HG02798 (cell line): ENCODE measurements at regions not wholly inside any gene's neighbourhood (a gene's known extent, or its start where the extent isn't known, plus 50 kb on each side); places are given as distances from the start of the nearest gene placed in this dataset.
A peak's percentile ranks its signal among the peaks of the same experiment; 100 is the strongest.

Experiments
- ATAC-seq: cut with Tn5 transposase; IDR thresholded peaks from one replicate; pipeline ENCODE4 v1.9.1; 2021; ENCODE audit warnings: mild to moderate bottlenecking; ENCODE audit not compliant: unreplicated experiment, poor library complexity

- no peak for ATAC-seq
Measured at GRCh38 chr5:40416098-40416497, 263.6 kb upstream of the PTGER4 start.

- no peak for ATAC-seq
Measured at GRCh38 chr5:40414922-40415321, 264.8 kb upstream of the PTGER4 start.

GRCh38 chr5:40413743-40414142 is 266.0 kb upstream of the PTGER4 start:
- ATAC-seq: no peak

- no peak for ATAC-seq
Measured at GRCh38 chr5:40412771-40413170, 266.9 kb upstream of the PTGER4 start.

GRCh38 chr5:40410964-40411635 is 268.6 kb upstream of the PTGER4 start:
- ATAC-seq: no peak

- ATAC-seq: no peak
Measured at GRCh38 chr5:40410231-40410861, 269.4 kb upstream of the PTGER4 start.

GRCh38 chr5:40409601-40410000 is 270.1 kb upstream of the PTGER4 start:
- ATAC-seq: no peak

- ATAC-seq: peak; percentile 50
Measured at GRCh38 chr5:40406741-40407211, 272.9 kb upstream of the PTGER4 start.

GRCh38 chr5:40405996-40406740 is 273.5 kb upstream of the PTGER4 start:
- no peak for ATAC-seq

GRCh38 chr5:40405230-40405629 is 274.5 kb upstream of the PTGER4 start:
- ATAC-seq: no peak

- peak; percentile 83 for ATAC-seq
Measured at GRCh38 chr5:40404613-40405012, 275.1 kb upstream of the PTGER4 start.

- ATAC-seq: no peak
Measured at GRCh38 chr5:40402007-40402364, 277.7 kb upstream of the PTGER4 start.

- peak; percentile 65 for ATAC-seq
Measured at GRCh38 chr5:40401284-40402006, 278.3 kb upstream of the PTGER4 start.

- ATAC-seq: no peak
Measured at GRCh38 chr5:40400245-40400644, 279.5 kb upstream of the PTGER4 start.

- ATAC-seq: no peak
Measured at GRCh38 chr5:40399349-40399748, 280.4 kb upstream of the PTGER4 start.

- ATAC-seq: no peak
Measured at GRCh38 chr5:40397976-40398375, 281.7 kb upstream of the PTGER4 start.

GRCh38 chr5:40397091-40397490 is 282.6 kb upstream of the PTGER4 start:
- ATAC-seq: no peak

- no peak for ATAC-seq
Measured at GRCh38 chr5:40396317-40396716, 283.4 kb upstream of the PTGER4 start.

- ATAC-seq: no peak
Measured at GRCh38 chr5:40395251-40395650, 284.5 kb upstream of the PTGER4 start.

- ATAC-seq: no peak
Measured at GRCh38 chr5:40394698-40395097, 285.0 kb upstream of the PTGER4 start.

GRCh38 chr5:40391642-40392041 is 288.1 kb upstream of the PTGER4 start:
- ATAC-seq: no peak
